ENCODE measurements at regions not wholly inside any gene's neighbourhood (a gene's known extent, or its start where the extent isn't known, plus 50 kb on each side); places are given as distances from the start of the nearest gene placed in this dataset.

DNA sequence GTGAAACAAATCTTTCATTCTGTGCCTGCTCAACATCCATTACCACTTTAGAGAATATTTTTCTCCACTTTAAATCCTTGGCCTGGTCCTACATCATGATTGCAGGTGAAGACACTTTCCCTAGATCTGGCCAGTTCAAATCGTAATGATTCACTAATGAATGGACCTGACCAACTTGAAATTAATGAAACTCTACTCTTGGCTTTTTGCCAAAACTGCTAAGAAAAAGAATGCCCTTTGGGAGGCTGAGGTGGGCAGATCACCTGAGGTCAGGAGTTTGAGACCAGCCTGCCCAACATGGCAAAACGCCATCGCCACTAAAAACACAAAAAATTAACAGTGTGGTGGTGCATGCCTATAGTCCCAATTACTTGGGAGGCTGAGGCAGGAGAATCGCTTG lies 1082.6 kb upstream of the LCORL start:
- TF ChIP-seq, protein P1, sequence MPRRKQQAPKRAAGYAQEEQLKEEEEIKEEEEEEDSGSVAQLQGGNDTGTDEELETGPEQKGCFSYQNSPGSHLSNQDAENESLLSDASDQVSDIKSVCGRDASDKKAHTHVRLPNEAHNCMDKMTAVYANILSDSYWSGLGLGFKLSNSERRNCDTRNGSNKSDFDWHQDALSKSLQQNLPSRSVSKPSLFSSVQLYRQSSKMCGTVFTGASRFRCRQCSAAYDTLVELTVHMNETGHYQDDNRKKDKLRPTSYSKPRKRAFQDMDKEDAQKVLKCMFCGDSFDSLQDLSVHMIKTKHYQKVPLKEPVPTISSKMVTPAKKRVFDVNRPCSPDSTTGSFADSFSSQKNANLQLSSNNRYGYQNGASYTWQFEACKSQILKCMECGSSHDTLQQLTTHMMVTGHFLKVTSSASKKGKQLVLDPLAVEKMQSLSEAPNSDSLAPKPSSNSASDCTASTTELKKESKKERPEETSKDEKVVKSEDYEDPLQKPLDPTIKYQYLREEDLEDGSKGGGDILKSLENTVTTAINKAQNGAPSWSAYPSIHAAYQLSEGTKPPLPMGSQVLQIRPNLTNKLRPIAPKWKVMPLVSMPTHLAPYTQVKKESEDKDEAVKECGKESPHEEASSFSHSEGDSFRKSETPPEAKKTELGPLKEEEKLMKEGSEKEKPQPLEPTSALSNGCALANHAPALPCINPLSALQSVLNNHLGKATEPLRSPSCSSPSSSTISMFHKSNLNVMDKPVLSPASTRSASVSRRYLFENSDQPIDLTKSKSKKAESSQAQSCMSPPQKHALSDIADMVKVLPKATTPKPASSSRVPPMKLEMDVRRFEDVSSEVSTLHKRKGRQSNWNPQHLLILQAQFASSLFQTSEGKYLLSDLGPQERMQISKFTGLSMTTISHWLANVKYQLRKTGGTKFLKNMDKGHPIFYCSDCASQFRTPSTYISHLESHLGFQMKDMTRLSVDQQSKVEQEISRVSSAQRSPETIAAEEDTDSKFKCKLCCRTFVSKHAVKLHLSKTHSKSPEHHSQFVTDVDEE (CRISPR knock-in tag; IDR thresholded peaks at IDR 0.05): no peak
- TF ChIP-seq ARNTL (CRISPR knock-in tag; IDR thresholded peaks at IDR 0.05; ENCODE audit: borderline replicate concordance, low read depth) (no peak), RARB (CRISPR knock-in tag; IDR thresholded peaks at IDR 0.05) (no peak), ZFP30 (CRISPR knock-in tag; IDR thresholded peaks at IDR 0.05) (no peak), ZNF565 (CRISPR knock-in tag; conservative IDR thresholded peaks at IDR 0.05; ENCODE audit: low read depth) (no peak), ZNF8 (CRISPR knock-in tag; IDR thresholded peaks at IDR 0.05) (no peak), PPARA (CRISPR knock-in tag; IDR thresholded peaks at IDR 0.05; ENCODE audit: borderline replicate concordance) (no peak)
- TF ChIP-seq, protein P2, sequence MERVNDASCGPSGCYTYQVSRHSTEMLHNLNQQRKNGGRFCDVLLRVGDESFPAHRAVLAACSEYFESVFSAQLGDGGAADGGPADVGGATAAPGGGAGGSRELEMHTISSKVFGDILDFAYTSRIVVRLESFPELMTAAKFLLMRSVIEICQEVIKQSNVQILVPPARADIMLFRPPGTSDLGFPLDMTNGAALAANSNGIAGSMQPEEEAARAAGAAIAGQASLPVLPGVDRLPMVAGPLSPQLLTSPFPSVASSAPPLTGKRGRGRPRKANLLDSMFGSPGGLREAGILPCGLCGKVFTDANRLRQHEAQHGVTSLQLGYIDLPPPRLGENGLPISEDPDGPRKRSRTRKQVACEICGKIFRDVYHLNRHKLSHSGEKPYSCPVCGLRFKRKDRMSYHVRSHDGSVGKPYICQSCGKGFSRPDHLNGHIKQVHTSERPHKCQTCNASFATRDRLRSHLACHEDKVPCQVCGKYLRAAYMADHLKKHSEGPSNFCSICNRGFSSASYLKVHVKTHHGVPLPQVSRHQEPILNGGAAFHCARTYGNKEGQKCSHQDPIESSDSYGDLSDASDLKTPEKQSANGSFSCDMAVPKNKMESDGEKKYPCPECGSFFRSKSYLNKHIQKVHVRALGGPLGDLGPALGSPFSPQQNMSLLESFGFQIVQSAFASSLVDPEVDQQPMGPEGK (CRISPR knock-in tag; IDR thresholded peaks at IDR 0.05; ENCODE audit: borderline replicate concordance): no peak

Data from SK-N-SH treated with all-trans-retinoic acid at 6 μM for 48 hours (cell line).